ENCODE measurements at regions not wholly inside any gene's neighbourhood (a gene's known extent, or its start where the extent isn't known, plus 50 kb on each side); places are given as distances from the start of the nearest gene placed in this dataset.

DNA sequence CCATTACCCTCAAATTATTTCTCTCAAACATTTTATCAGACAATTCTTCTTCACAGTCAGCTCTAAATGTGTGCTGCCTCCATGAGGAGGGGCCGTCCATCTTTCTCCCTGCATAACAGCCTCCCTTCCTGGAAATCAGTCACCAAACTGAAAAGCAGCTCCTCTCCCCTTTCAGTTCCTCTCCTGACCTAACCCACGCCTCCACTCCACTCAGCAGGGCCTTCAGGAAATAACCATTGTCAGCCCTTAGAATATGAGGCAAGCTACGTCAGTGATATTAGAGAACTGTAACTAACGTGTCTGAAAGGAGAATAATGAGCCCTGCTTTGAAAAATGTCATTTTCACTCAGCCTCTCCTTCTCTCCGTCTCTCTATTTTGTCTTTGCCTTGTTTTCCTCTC is 116.2 kb downstream of the OLFM4 start:
- no peak for DNase-seq (ENCODE audit: low read depth)

GRCh38 chr13:53150568-53150967 is 122.0 kb downstream of the OLFM4 start:
- peak; percentile 41 for DNase-seq (ENCODE audit: low read depth)

- DNase-seq (ENCODE audit: low read depth) = peak; percentile 43
Observed at GRCh38 chr13:53151336-53152056, 122.9 kb downstream of the OLFM4 start.

DNA sequence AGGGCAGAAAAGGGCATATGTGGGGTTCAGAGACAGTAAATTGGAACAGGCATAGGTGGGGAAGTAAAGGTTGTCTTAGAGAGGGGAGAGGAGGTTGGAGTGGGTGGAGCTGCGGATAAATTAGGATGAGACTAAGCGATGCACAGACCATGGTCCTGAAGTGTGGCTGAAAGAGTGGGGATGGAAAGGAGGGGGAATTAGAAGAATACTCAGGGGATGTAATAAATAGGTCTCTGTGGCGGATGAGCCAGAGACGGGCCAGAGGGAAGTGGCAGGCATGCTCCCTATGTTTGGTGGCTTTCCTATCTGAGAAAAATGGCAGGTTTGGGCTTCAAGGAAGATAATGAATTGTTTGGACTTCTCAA is 123.4 kb downstream of the OLFM4 start:
- no peak for DNase-seq (ENCODE audit: low read depth)

- no peak for DNase-seq (ENCODE audit: low read depth)
Observed at GRCh38 chr13:53158201-53158600, 129.6 kb downstream of the OLFM4 start.

- DNase-seq (ENCODE audit: low read depth) = no peak
Observed at GRCh38 chr13:53159431-53159830, 130.8 kb downstream of the OLFM4 start.

- no peak for DNase-seq (ENCODE audit: low read depth)
Observed at GRCh38 chr13:53160211-53160610, 131.6 kb downstream of the OLFM4 start.

DNA sequence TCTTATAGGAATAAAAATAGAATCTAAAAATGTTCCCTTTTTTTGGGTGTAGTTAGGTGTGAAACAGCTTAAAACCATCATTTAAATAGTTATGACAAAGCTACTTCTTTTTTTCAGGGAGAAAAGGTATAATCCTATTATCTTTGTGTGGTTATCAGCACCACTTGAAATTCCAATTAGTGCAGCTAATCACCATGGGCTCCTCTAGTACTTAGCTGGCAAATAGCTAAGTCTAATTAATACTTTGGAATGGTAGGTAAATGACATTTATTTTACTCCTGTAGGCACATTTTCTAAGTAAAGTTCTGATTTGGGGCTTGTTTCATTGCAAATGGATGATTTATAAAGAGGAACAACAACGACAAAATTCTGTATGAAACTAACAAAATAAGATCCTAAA is 132.6 kb downstream of the OLFM4 start:
- no peak for DNase-seq (ENCODE audit: low read depth)

GRCh38 chr13:53165261-53165660 is 136.6 kb downstream of the OLFM4 start:
- no peak for DNase-seq (ENCODE audit: low read depth)

DNA sequence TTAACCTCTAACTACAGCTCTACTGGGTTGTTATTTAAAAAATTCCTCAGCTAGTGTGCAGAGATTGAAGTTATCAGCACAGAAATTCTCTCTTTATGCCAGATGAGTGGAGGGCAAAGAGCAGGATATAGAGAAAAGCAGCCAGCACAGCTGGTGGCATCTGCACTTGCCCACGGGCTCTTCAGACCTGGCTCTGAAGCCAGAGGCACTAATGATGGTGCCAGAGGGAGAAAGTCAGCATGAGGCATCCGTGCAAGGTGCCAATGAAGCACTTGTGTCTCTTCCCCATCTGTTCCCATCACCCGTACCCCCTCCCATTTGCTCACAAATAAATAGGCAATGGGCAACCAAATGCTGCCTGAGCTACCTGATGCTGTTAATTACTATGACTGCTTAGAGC is 138.9 kb downstream of the OLFM4 start:
- no peak for DNase-seq (ENCODE audit: low read depth)

GRCh38 chr13:53170910-53171309 is 142.3 kb downstream of the OLFM4 start:
- DNase-seq (ENCODE audit: low read depth) = no peak

- no peak for DNase-seq (ENCODE audit: low read depth)
Observed at GRCh38 chr13:53174545-53174944, 145.9 kb downstream of the OLFM4 start.

GRCh38 chr13:53180684-53181083 is 152.1 kb downstream of the OLFM4 start:
- DNase-seq (ENCODE audit: low read depth) = no peak

DNA sequence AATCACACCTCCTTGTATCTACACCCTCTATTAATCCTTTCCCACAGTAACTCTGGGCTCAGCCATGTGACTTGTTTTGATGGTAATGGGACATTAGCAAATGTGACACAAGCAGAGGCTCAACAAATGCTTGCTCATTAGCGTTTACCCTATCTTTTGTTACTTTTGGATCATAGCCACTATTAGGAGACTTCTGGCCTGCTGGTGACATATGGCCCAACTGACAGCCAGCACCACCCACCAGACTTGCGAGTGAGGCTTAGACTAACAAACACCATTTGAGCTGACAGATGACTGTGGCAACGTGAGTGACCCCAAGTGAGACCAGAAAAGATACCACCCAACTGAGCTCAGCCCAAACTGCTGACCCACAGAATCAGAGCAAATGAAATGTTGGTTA is 154.1 kb downstream of the OLFM4 start:
- no peak for DNase-seq (ENCODE audit: low read depth)

DNA sequence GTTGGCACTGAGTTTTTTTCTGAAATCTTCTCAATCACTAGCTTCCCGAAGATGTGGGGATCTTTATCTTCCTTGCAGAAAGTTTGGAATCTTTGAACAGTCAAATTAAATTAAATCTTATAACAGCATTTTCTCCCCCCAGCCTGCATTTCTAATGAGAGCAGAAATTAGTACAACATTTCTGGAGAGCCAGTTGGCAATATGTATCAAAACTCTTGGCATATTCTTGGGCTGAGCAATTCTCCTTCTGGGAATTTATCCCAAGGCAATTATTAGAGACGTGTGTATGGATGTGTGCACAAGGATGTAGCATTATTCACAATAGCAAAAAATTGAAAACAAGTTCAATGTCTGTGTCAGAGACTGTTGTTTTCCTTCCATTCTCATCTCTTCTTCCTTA is 159.5 kb downstream of the OLFM4 start:
- no peak for DNase-seq (ENCODE audit: low read depth)

DNA sequence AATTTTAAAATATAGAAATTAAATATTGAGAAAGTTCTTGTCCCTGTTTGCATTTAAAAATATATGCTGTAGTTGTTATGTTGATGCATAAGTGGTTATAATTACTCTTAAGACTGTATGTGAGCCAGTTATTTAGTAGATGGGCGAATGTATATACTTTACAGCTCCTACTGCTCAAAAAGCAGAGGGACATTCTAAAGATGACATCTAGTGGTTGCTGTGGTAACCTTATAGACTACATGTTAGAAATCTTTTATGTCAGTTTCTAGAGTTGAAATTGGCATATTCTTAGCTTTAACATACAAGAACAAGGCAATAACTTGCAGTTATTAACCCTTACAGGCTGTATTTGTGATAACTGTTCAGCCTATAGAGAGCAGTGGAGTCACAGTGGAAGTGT is 160.5 kb downstream of the OLFM4 start:
- no peak for DNase-seq (ENCODE audit: low read depth)

GRCh38 chr13:53191091-53191490 is 162.5 kb downstream of the OLFM4 start:
- DNase-seq (ENCODE audit: low read depth) = peak; percentile 61

- no peak for DNase-seq (ENCODE audit: low read depth)
Observed at GRCh38 chr13:53197424-53197823, 168.8 kb downstream of the OLFM4 start.

DNA sequence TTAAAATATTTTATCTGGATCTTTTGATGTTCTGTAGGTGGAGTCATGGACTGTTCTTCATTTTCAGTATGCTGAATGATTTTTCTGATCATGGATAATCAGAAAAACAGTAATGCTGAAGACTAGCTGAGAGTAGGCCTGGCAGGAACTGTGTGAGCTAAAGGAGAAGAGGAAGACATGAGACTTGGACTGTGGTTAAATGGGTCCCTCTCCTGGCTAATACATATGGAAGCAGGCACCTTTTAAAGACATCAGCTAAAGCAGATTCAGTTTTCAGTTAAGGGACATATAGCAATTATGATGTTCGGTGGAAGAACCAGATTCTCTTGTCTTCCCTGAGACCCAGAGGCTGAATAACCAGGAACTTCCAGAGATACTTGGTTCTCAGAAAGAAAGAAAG is 169.4 kb downstream of the OLFM4 start:
- DNase-seq (ENCODE audit: low read depth) = no peak

DNA sequence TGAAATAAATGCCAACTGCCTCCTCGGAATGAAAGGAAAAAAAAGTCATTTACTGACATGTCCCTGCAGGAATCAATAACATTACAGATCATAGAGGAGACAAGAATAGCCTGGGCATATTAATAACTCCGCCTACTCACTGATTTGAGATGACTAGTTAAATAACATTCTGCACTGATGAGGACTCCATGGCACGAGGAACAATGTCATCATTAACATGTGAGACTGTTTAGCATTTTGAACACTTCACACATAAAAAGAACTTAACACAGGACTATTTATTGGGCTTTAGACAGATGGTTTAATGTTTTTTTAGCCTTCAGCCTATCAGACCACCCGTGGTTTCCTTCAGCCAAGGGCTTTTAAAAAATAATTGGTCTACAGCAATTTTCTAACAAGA is 170.1 kb downstream of the OLFM4 start:
- DNase-seq (ENCODE audit: low read depth) = no peak

DNA sequence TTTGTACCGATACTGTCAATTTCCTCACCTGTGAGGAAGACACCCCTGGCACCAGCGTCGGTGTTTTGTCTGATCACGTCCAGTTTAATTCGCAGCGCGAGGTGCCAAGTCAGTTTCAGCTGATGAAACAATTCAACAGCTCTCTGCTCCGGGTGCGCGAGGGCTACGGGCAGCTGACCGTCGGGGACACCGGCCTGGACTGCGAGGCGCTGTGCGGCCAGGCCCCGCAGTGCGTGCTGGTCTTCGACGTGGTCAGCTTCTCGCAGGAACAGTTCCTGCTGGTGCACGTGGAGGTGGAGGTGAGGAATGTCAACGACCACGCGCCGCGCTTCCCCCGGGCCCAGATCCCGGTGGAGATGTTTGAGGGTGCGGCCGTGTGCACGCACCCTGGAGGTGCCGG is 171.5 kb downstream of the OLFM4 start:
- DNase-seq (ENCODE audit: low read depth) = no peak

DNA sequence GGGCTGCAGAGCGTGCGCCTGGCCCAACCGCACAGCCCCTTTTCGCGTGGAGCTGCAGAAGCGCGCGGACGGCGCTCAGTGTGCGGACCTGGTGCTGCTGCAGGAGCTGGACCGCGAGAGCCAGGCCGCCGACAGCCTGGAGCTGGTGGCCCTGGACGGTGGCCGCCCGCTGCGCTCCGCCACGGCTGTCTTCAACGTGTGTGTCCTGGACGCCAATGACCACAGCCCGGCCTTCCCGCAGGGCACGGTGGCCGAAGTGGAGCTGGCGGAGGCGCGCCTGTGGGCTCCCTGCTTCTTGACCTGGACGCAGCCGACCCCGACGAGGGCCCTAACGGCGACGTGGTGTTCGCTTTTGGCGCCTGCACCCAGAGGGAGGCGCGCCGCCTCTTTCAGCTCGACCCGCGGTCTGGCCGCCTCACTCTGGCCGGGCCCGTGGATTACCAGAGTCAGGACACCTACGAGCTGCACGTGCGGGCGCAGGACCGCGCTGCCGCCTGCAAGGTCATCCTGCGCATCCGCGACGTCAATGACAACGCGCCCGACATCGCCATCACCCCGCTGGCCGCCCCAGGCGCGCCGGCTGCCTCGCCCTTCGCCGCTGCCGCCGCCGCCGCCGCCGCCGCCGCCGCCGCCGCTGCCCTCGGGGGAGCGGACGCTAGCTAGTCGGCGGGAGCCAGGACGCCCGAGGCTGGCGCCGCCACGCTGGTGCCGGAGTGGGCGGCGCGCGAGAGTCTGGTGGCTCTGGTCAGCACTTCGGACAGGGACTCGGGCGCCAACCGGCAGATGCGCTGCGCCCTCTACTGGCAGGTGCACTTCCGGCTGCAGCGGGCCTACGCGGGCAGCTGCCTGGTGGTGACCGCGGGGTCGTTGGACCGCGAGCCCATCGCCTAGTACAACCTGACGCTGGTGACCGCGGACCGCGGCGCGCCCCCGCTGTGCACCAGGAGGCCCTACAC is 172.2 kb downstream of the OLFM4 start:
- no peak for DNase-seq (ENCODE audit: low read depth)

Data from Daoy (cell line).